GM12878 (cell line): ENCODE measurements at regions not wholly inside any gene's neighbourhood (a gene's known extent, or its start where the extent isn't known, plus 50 kb on each side); places are given as distances from the start of the nearest gene placed in this dataset.

Source experiments
- ATF7 ChIP-seq: fragments of 450-650 bp; IDR thresholded peaks from 2 replicates; pipeline ENCODE4 v1.6.1; 2016; ENCODE audit warnings: low read depth, mild to moderate bottlenecking
- BCL3 ChIP-seq: IDR thresholded peaks from 2 replicates; pipeline ENCODE4 v1.6.1; 2011; ENCODE audit warnings: borderline replicate concordance, low read depth, mild to moderate bottlenecking, moderate library complexity, low read length; ENCODE audit not compliant: insufficient read depth, poor library complexity, severe bottlenecking
- DPF2 ChIP-seq: fragments of 450-650 bp; IDR thresholded peaks from 2 replicates; pipeline ENCODE4 v1.6.1; 2017; ENCODE audit warnings: mild to moderate bottlenecking
- NBN ChIP-seq: fragments of 450-650 bp; IDR thresholded peaks from 2 replicates; pipeline ENCODE4 v1.6.1; 2016
- STAT3 ChIP-seq: IDR thresholded peaks from 2 replicates; pipeline ENCODE4 v1.6.1; 2011; ENCODE audit warnings: low read depth, low read length, improper control_type of control experiment
- YBX1 ChIP-seq: fragments of 450-650 bp; IDR thresholded peaks from 2 replicates; pipeline ENCODE4 v1.6.1; 2016; ENCODE audit warnings: antibody characterized with exemption
- ZNF592 ChIP-seq: fragments of 450-650 bp; IDR thresholded peaks from 2 replicates; pipeline ENCODE4 v1.6.1; 2017; ENCODE audit warnings: mild to moderate bottlenecking, moderate library complexity

DNA sequence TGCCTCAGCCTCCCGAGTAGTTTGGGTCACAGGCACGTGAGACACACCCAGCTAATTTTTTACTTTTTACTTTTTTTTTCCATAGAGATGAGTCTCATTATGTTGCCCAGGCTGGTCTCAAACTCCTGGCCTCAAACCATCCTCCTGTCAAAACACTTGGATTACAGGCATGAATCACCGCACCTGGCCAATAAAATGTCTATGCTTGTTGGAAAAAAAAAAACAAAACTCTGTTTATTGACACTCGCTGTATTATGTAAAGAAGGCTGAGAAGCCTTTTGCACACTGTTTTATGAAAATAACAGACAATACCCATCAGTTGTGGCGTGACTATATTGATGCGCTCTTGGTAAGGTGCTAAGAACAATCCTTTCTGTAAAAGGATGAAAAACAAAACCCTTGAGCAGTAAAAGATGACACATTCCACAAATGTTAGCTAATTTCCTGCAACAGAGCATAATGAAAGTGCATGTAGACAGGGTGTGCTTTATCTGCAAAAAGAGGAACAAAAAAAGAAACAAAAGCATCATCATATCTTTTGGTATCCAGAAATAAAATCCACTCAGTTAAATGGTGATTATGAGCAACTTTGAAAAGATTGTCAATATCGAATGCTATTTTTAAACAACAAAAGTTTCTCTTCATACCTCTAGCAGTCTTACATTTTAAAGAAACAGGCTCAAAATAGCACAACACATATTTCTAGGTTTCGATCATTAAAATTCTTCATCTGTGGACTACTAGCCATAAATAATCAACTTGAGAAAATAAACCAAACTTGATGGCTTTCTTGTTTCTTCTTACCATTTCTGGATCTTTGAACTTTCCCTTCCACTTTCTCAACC is 108.3 kb upstream of the PHACTR1 start (continued):
- peak; percentile 12 for TF ChIP-seq BCL3
- peak; percentile 68; the same call in 1 of the 2 replicates for TF ChIP-seq DPF2
- TF ChIP-seq YBX1, result no peak
- peak; percentile 84; the same call in 1 of the 2 replicates for TF ChIP-seq NBN
- TF ChIP-seq STAT3, result peak; percentile 76
- peak; percentile 44; the same call in 1 of the 2 replicates for TF ChIP-seq ZNF592
- peak; percentile 98 for TF ChIP-seq ATF7
